Ovary (tissue), 7 donors: ENCODE measurements at regions not wholly inside any gene's neighbourhood (a gene's known extent, or its start where the extent isn't known, plus 50 kb on each side); places are given as distances from the start of the nearest gene placed in this dataset.

Experiments used
- DNase-seq, 5 donors: peaks; one replicate each; pipeline ENCODE4 v3.0.0-alpha.2; 2019 to 2020
- H3K27ac ChIP-seq, 2 donors: fragments of 200-600 bp; one replicate each; pipeline versions ENCODE4 v1.5.1 to v1.8.0; 2019 to 2022
- H3K27me3 ChIP-seq: fragments of 200-600 bp; one replicate; pipeline ENCODE4 v1.8.0; 2022
- H3K36me3 ChIP-seq: fragments of 200-600 bp; sonication (generic); one replicate; pipeline ENCODE4 v1.5.1; 2019
- H3K4me1 ChIP-seq: one replicate; pipeline ENCODE4 v1.8.1; 2013; ENCODE audit warnings: mild to moderate bottlenecking, moderate library complexity; ENCODE audit not compliant: insufficient read depth
- H3K4me3 ChIP-seq: fragments of 200-600 bp; sonication (generic); one replicate; pipeline ENCODE4 v1.5.1; 2017
- H3K9me3 ChIP-seq, 2 donors: fragments of 200-600 bp in 1 of 2; sonication (generic) in 1 of 2; one replicate each; pipeline versions ENCODE4 v1.5.1 to v1.8.1; 2013 to 2019; ENCODE audit warnings: mild to moderate bottlenecking in 1 of 2, moderate library complexity in 1 of 2
- EP300 ChIP-seq: sonication (generic); formaldehyde crosslinking; IDR thresholded peaks from one replicate; pipeline ENCODE4 v1.6.1; 2017; ENCODE audit warnings: antibody characterized with exemption
- POLR2A ChIP-seq: fragments of 450-650 bp; IDR thresholded peaks from one replicate; pipeline ENCODE4 v1.6.1; 2017; ENCODE audit warnings: antibody characterized with exemption, mild to moderate bottlenecking, moderate library complexity
- WGBS, 3 donors: extraction: QIAGEN DNeasy Blood & Tissue Kit in 1 of 3; methylation state at CpG; one replicate each; pipeline versions ENCODE4 v1.1.5 to v1.1.7; 2013 to 2017; 5-methylcytosine and 5-hydroxymethylcytosine counted together
- intact Hi-C, 4 donors: fragments of 100-400 bp; cut with DNase I; formaldehyde crosslinking; loops; one replicate each; pipeline versions ENCODE4 v1.11.0 to v1.15.1; 2022 to 2023
- TF ChIP-seq, protein P1 (sequence below), 3 donors: fragments of 450-650 bp in 2 of 3; fragments of 200-600 bp in 1 of 3; IDR thresholded peaks; one replicate each; pipeline versions ENCODE4 v1.5.1 to v1.8.0; 2016 to 2022; ENCODE audit warnings: antibody characterized with exemption in 3 of 3, mild to moderate bottlenecking in 1 of 3
- donor health status: DM: no; HTN: no; CAD: no; lungs with moderate emphysema.
- donor health status: DM: no; HTN: no; CAD: no.
- donor health status: Bipolar disorder and iron deficiency.
- donor health status: DM: no; HTN: no; CAD: no.
- donor health status: DM: yes; HTN: yes; CAD: no.

DNA sequence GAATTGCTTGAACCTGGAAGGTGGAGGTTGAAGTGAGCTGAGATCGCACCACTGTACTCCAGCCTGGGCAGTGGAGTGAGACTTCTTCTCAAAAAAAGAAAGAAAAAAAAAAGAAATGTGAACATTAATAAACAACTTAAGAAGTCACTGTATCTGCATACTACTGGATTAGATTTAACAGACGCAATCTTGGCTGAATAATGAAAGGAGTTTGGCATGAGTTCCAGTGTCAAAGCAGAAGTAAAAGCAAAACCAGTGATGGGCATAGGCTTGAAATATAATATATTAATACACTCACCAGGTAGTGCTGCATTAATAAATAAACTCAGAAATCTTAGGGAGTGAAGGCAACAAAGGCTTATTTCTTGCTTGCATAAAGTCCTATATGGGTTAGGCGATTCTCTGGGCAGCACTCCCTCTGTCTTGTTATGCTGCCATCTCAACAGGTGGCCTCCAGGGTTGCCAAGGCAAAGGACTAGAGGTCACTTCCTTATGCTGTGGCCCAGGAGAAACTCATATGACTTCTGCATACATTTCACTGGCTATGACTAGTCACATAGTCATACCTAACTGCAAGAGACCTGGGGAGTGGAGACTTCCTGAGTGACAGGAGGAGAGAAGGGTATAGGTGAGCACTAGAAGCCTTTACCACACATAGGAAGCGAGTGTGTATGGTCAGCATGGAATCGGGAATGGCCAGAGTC lies 296.2 kb upstream of the SPRED2 start:
- H3K27ac ChIP-seq, result no peak overlapping the region
- DNase-seq, result no peak
- 81 to 88% (median 88%) methylated on average over 5 of the region's 5 CpGs for WGBS, 3 donors
- H3K36me3 ChIP-seq, result no peaks in the 10 kb centered on the region
- no peaks in the 10 kb centered on the region for H3K4me1 ChIP-seq
- TF ChIP-seq, protein P1, sequence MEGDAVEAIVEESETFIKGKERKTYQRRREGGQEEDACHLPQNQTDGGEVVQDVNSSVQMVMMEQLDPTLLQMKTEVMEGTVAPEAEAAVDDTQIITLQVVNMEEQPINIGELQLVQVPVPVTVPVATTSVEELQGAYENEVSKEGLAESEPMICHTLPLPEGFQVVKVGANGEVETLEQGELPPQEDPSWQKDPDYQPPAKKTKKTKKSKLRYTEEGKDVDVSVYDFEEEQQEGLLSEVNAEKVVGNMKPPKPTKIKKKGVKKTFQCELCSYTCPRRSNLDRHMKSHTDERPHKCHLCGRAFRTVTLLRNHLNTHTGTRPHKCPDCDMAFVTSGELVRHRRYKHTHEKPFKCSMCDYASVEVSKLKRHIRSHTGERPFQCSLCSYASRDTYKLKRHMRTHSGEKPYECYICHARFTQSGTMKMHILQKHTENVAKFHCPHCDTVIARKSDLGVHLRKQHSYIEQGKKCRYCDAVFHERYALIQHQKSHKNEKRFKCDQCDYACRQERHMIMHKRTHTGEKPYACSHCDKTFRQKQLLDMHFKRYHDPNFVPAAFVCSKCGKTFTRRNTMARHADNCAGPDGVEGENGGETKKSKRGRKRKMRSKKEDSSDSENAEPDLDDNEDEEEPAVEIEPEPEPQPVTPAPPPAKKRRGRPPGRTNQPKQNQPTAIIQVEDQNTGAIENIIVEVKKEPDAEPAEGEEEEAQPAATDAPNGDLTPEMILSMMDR (IDR thresholded peaks at IDR 0.05), result no peak
- TF ChIP-seq EP300, result no peak
- no peak for TF ChIP-seq POLR2A
- intact Hi-C loops, result loop anchor here in 2 of 4 donors (10.0 kb wide), 3 partner anchors 696 to 846 kb away; partner anchors contain the start of gene MEIS1 (in 1 of the 2)
- H3K4me3 ChIP-seq, result no peak overlapping the region
- H3K9me3 ChIP-seq, result no peaks in the 10 kb centered on the region
- H3K27me3 ChIP-seq, result no peaks in the 10 kb centered on the region

DNA sequence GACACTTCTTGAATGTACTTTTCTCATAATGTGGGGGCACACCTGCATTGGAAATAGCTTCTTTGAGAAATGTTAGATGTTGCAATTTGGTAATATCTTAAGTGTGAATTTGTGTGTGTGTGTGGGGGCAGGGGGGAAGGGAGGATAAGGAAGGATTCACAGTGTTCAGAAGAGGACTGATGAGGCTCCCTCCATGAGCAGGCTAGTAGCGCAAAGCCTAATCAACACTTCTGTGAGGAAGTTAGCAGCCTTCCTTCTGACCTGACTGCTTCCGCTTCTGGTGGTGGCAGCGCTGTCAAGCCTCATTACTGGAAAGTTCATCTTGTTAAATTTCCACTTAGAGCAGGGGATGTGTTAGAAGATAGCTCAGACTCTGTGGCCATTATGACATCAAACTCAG lies 295.4 kb upstream of the SPRED2 start:
- no peaks in the 10 kb centered on the region for H3K9me3 ChIP-seq
- WGBS, 3 donors, result 94 to 98% (median 97%) methylated on average over 3 of the region's 3 CpGs
- no peaks in the 10 kb centered on the region for H3K36me3 ChIP-seq
- no peak overlapping the region for H3K4me3 ChIP-seq
- intact Hi-C loops, result loop anchor here in 2 of 4 donors (10.0 kb wide), 3 partner anchors 697 to 847 kb away; partner anchors contain the start of gene MEIS1 (in 1 of the 2)
- TF ChIP-seq EP300, result no peak
- TF ChIP-seq, protein P1 (IDR thresholded peaks at IDR 0.05), result no peak
- TF ChIP-seq POLR2A, result no peak
- no peaks in the 10 kb centered on the region for H3K4me1 ChIP-seq
- no peaks in the 10 kb centered on the region for H3K27me3 ChIP-seq
- no peak overlapping the region for H3K27ac ChIP-seq
- no peak for DNase-seq

DNA sequence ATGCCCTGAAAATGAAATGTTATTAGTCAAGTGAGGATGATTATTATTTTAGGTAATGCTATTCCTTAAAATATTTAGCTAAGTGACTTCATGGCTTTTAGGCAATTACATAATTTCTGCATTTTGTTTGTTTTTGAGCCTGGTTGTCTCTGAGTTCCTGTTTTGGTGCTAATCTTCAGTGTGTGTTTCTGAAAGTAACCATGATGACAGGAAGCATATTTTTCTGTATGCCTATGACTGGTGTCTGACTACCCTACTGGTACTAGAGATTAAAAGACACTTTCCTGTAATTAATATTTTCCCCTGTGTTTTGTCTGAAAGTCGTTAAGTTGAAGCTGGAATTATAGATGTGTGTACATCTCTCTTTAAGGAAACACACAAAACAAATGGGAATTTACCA lies 295.0 kb upstream of the SPRED2 start:
- intact Hi-C loops, result loop anchor here in 2 of 4 donors (10.0 kb wide), 3 partner anchors 697 to 847 kb away; partner anchors contain the start of gene MEIS1 (in 1 of the 2)
- no peak for DNase-seq
- Histone ChIP-seq H3K27me3 (no peaks in the 10 kb centered on the region), H3K4me1 (no peaks in the 10 kb centered on the region), H3K27ac (no peak overlapping the region), H3K36me3 (no peaks in the 10 kb centered on the region), H3K9me3 (no peaks in the 10 kb centered on the region), H3K4me3 (no peak overlapping the region)
- TF ChIP-seq, protein P1 (IDR thresholded peaks at IDR 0.05), result no peak
- no peak for TF ChIP-seq EP300
- WGBS, 3 donors, result 76 to 87% (median 81%) methylated on average over 1 of the region's 1 CpG

DNA sequence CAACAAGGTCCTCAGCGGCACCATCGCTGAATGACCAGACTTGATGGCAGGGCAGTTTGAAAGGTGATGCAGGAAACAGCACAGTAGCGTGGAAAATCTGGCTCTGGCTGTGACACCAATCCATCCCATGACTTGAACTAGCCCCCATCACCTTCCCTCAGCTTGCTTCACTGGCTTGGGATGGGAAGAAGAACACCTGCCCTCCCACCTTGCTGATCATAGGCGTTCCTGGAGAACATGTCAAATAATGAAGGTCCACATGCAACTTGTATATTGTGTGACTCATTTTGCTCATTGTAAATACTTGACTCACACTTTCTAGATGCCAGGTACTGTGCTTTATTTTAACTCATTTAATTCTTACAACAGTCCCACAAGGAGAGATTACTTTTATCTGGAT lies 292.4 kb upstream of the SPRED2 start:
- H3K9me3 ChIP-seq, result no peaks in the 10 kb centered on the region
- no peaks in the 10 kb centered on the region for H3K36me3 ChIP-seq
- H3K4me3 ChIP-seq, result no peak overlapping the region
- H3K4me1 ChIP-seq, result no peaks in the 10 kb centered on the region
- no peak overlapping the region for H3K27ac ChIP-seq
- DNase-seq, result no peak
- no peaks in the 10 kb centered on the region for H3K27me3 ChIP-seq
- intact Hi-C loops, result loop anchor here in 2 of 4 donors (10.0 kb wide), 3 partner anchors 700 to 850 kb away; partner anchors contain the start of gene MEIS1 (in 1 of the 2)
- WGBS, 3 donors, result 93 to 95% (median 94%) methylated on average over 4 of the region's 4 CpGs
- TF ChIP-seq, protein P1 (IDR thresholded peaks at IDR 0.05), result no peak
- TF ChIP-seq EP300 (no peak), POLR2A (no peak)
